ENCODE measurements at regions not wholly inside any gene's neighbourhood (a gene's known extent, or its start where the extent isn't known, plus 50 kb on each side); places are given as distances from the start of the nearest gene placed in this dataset.

DNA sequence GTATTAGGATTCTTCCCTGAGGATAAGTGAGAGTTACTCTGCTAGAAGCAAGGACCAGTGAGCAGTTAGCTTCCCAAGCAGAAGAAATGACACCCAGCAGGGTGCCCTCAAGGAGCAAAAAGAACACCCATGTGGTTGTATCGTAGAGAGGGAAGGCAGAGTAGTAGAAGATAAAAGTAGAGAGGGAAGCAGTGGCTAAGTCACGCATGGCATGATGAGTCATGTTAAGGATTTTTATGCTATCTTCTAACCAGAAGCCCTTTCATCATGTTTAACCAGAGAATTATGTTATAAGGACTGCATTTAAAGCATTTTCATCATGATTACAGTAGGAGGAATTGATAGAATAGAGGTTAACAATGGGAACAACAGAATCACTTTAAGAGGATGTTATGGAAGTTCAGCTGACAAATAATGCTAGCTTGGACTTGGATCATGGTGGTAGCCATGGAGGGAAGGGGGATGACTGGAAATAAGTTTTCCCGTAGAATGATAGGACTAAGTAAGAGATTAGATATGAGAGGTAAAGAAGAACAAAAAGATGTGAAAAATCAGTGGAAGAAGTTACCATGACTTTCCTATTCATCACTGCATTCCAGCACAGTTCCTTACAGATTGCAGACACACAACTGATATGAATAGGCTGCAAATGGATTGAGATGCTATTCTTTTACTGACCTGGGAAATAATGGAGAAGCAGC, 383.5 kb upstream of the INTU start:
- H3K4me3 ChIP-seq (ENCODE audit: low read depth in 1 of 3, low read length in 3 of 3) = no peak overlapping the region
- TF ChIP-seq HNF4G (IDR thresholded peaks at IDR 0.05) (no peak), HNF4A (conservative IDR thresholded peaks at IDR 0.05) (no peak), GABPA (IDR thresholded peaks at IDR 0.05 in 1 of 2, conservative IDR thresholded peaks at IDR 0.05 in 1 of 2) (no peak), TAF1 (conservative IDR thresholded peaks at IDR 0.05) (no peak), EGR1 (IDR thresholded peaks at IDR 0.05; ENCODE audit: low read depth in 2 of 2) (no peak), ZBTB33 (IDR thresholded peaks at IDR 0.05) (no peak), JUND (IDR thresholded peaks at IDR 0.05) (no peak)
- TF ChIP-seq, protein P1, sequence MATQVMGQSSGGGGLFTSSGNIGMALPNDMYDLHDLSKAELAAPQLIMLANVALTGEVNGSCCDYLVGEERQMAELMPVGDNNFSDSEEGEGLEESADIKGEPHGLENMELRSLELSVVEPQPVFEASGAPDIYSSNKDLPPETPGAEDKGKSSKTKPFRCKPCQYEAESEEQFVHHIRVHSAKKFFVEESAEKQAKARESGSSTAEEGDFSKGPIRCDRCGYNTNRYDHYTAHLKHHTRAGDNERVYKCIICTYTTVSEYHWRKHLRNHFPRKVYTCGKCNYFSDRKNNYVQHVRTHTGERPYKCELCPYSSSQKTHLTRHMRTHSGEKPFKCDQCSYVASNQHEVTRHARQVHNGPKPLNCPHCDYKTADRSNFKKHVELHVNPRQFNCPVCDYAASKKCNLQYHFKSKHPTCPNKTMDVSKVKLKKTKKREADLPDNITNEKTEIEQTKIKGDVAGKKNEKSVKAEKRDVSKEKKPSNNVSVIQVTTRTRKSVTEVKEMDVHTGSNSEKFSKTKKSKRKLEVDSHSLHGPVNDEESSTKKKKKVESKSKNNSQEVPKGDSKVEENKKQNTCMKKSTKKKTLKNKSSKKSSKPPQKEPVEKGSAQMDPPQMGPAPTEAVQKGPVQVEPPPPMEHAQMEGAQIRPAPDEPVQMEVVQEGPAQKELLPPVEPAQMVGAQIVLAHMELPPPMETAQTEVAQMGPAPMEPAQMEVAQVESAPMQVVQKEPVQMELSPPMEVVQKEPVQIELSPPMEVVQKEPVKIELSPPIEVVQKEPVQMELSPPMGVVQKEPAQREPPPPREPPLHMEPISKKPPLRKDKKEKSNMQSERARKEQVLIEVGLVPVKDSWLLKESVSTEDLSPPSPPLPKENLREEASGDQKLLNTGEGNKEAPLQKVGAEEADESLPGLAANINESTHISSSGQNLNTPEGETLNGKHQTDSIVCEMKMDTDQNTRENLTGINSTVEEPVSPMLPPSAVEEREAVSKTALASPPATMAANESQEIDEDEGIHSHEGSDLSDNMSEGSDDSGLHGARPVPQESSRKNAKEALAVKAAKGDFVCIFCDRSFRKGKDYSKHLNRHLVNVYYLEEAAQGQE (IDR thresholded peaks at IDR 0.05) = no peak
- TF ChIP-seq, protein P2, sequence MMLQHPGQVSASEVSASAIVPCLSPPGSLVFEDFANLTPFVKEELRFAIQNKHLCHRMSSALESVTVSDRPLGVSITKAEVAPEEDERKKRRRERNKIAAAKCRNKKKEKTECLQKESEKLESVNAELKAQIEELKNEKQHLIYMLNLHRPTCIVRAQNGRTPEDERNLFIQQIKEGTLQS (IDR thresholded peaks at IDR 0.05) = no peak
- no peaks in the 10 kb centered on the region for H3K4me1 ChIP-seq (ENCODE audit: control insufficient read depth in 4 of 4, insufficient read depth in 4 of 4, low read length in 3 of 4)
- WGBS = 52% methylated on average over 3 of the region's 3 CpGs
- no peaks in the 10 kb centered on the region for H3K36me3 ChIP-seq (ENCODE audit: control insufficient read depth in 4 of 4, insufficient read depth in 3 of 4, low read depth in 1 of 4, low read length in 3 of 4)
- no peaks in the 10 kb centered on the region for H3K27me3 ChIP-seq (ENCODE audit: control insufficient read depth in 4 of 4, insufficient read depth in 4 of 4, low read length in 3 of 4)
- no peak overlapping the region for H3K27ac ChIP-seq (ENCODE audit: low read depth in 1 of 2, low read length in 2 of 2)
- no peak overlapping the region for H3K9ac ChIP-seq (ENCODE audit: low read depth in 1 of 2, low read length in 2 of 2)
- no peak for DNase-seq (ENCODE audit: low spot score)
- no peaks in the 10 kb centered on the region for H3K9me3 ChIP-seq (ENCODE audit: control insufficient read depth in 4 of 4, low read length in 3 of 4)

DNA sequence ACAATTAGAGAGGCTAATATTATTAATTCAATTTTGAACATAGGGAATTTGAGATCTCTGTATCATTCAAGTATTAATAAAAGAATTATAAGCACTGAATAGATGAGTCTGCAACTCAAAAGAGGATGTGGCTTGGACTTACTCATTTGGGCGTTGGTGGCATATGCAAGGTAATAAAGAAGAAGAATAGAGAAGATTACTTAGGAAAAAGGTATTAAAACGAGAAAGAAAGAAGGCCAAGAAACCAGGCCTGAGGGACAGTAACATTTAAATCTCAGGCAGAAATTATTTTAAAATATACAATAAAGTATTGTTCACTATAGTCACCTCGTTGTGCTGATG, 383.0 kb upstream of the INTU start:
- Histone ChIP-seq H3K27me3 (ENCODE audit: control insufficient read depth in 4 of 4, insufficient read depth in 4 of 4, low read length in 3 of 4) (no peaks in the 10 kb centered on the region), H3K4me1 (ENCODE audit: control insufficient read depth in 4 of 4, insufficient read depth in 4 of 4, low read length in 3 of 4) (no peaks in the 10 kb centered on the region), H3K27ac (ENCODE audit: low read depth in 1 of 2, low read length in 2 of 2) (no peak overlapping the region), H3K9me3 (ENCODE audit: control insufficient read depth in 4 of 4, low read length in 3 of 4) (no peaks in the 10 kb centered on the region), H3K36me3 (ENCODE audit: control insufficient read depth in 4 of 4, insufficient read depth in 3 of 4, low read depth in 1 of 4, low read length in 3 of 4) (no peaks in the 10 kb centered on the region), H3K9ac (ENCODE audit: low read depth in 1 of 2, low read length in 2 of 2) (no peak overlapping the region), H3K4me3 (ENCODE audit: low read depth in 1 of 3, low read length in 3 of 3) (no peak overlapping the region)
- TF ChIP-seq RAD21 (IDR thresholded peaks at IDR 0.05) (no peak), HNF4G (IDR thresholded peaks at IDR 0.05) (no peak), HNF4A (conservative IDR thresholded peaks at IDR 0.05) (no peak), FOXA2 (IDR thresholded peaks at IDR 0.05) (no peak), YY1 (IDR thresholded peaks at IDR 0.05) (no peak), EGR1 (IDR thresholded peaks at IDR 0.05; ENCODE audit: low read depth in 2 of 2) (no peak), GABPA (IDR thresholded peaks at IDR 0.05 in 1 of 2, conservative IDR thresholded peaks at IDR 0.05 in 1 of 2) (no peak), TAF1 (conservative IDR thresholded peaks at IDR 0.05) (no peak)
- TF ChIP-seq, protein P3, sequence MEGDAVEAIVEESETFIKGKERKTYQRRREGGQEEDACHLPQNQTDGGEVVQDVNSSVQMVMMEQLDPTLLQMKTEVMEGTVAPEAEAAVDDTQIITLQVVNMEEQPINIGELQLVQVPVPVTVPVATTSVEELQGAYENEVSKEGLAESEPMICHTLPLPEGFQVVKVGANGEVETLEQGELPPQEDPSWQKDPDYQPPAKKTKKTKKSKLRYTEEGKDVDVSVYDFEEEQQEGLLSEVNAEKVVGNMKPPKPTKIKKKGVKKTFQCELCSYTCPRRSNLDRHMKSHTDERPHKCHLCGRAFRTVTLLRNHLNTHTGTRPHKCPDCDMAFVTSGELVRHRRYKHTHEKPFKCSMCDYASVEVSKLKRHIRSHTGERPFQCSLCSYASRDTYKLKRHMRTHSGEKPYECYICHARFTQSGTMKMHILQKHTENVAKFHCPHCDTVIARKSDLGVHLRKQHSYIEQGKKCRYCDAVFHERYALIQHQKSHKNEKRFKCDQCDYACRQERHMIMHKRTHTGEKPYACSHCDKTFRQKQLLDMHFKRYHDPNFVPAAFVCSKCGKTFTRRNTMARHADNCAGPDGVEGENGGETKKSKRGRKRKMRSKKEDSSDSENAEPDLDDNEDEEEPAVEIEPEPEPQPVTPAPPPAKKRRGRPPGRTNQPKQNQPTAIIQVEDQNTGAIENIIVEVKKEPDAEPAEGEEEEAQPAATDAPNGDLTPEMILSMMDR (IDR thresholded peaks at IDR 0.05; ENCODE audit: low read depth, low read length, missing input control) = no peak
- 44% methylated on average over 3 of the region's 3 CpGs for WGBS
- DNase-seq (ENCODE audit: low spot score) = no peak
